IMR-90 (cell line): ENCODE measurements at regions not wholly inside any gene's neighbourhood (a gene's known extent, or its start where the extent isn't known, plus 50 kb on each side); places are given as distances from the start of the nearest gene placed in this dataset.

Source experiments
- ATAC-seq: fragments of 200-7000 bp; cut with Tn5 transposase; 2 replicates; pipeline ENCODE4 v1.9.1; 2020; ENCODE audit warnings: low read depth, mild to moderate bottlenecking, moderate library complexity
- BruUV-seq: library from RNA; stranded (reverse); fragments of 400-500 nt; replicated peaks from 2 replicates; lab custom pipeline; 2021; lab: Mats Ljungman, UMichigan
- CTCF ChIA-PET: fragments of 300-600 bp; formaldehyde crosslinking; extraction: SDS; loops from one replicate; lab custom pipeline; 2021; ENCODE audit warnings: antibody characterized with exemption; lab: Yijun Ruan, JAX
- POLR2A ChIA-PET: fragments of 300-600 bp; sonication (Branson Sonifier 250); formaldehyde crosslinking; loops from one replicate; lab custom pipeline; 2022; ENCODE audit warnings: antibody characterized with exemption; ENCODE audit not compliant: unreplicated experiment; lab: Charles Lee
- DNase-seq: peaks from one replicate; pipeline ENCODE4 v3.0.0; 2013
- H2AFZ ChIP-seq: replicated peaks from 2 replicates; pipeline ENCODE3; 2013; ENCODE audit warnings: low read length, mild to moderate bottlenecking; ENCODE audit not compliant: poor library complexity
- H2AK5ac ChIP-seq: 2 replicates; pipeline ENCODE4 v1.6.1; 2013; ENCODE audit warnings: low read depth, low read length, inconsistent platforms
- H2AK9ac ChIP-seq: replicated peaks from 2 replicates; pipeline ENCODE3; 2013; ENCODE audit warnings: mild to moderate bottlenecking, low read depth, low read length, moderate library complexity; ENCODE audit not compliant: poor library complexity
- H2BK120ac ChIP-seq: 2 replicates; pipeline ENCODE4 v1.6.1; 2013; ENCODE audit warnings: low read depth, low read length, inconsistent platforms
- H2BK15ac ChIP-seq: 3 replicates; pipeline ENCODE4 v1.6.1; 2013; ENCODE audit warnings: low read depth, low read length, inconsistent platforms
- H2BK20ac ChIP-seq: 2 replicates; pipeline ENCODE4 v1.6.1; 2013; ENCODE audit warnings: low read depth, mild to moderate bottlenecking, inconsistent platforms, low read length, moderate library complexity
- H2BK5ac ChIP-seq: 2 replicates; pipeline ENCODE4 v1.6.1; 2013; ENCODE audit warnings: mild to moderate bottlenecking, low read depth, low read length, inconsistent platforms; ENCODE audit not compliant: poor library complexity, severe bottlenecking
- H3K14ac ChIP-seq: replicated peaks from 2 replicates; pipeline ENCODE4 v1.6.1; 2013; ENCODE audit warnings: low read depth, low read length, inconsistent platforms
- H3K18ac ChIP-seq: 2 replicates; pipeline ENCODE4 v1.6.1; 2013; ENCODE audit warnings: low read depth, low read length, control low read depth
- H3K23ac ChIP-seq: 2 replicates; pipeline ENCODE4 v1.6.1; 2013; ENCODE audit warnings: low read depth, low read length, inconsistent platforms
- H3K27ac ChIP-seq: 2 replicates; pipeline ENCODE4 v1.5.1; 2013; ENCODE audit warnings: mild to moderate bottlenecking, control low read depth, low read length; ENCODE audit not compliant: insufficient read depth
- H3K27me3 ChIP-seq: 2 replicates; pipeline ENCODE4 v1.6.1; 2013; ENCODE audit warnings: low read length; ENCODE audit not compliant: control insufficient read depth, insufficient read depth
- H3K36me3 ChIP-seq: 2 replicates; pipeline ENCODE4 v1.6.1; 2013; ENCODE audit warnings: low read length, mixed read lengths; ENCODE audit not compliant: control insufficient read depth, insufficient read depth
- H3K4ac ChIP-seq: 2 replicates; pipeline ENCODE4 v1.6.1; 2013; ENCODE audit warnings: low read depth, low read length, inconsistent platforms
- H3K4me1 ChIP-seq: 2 replicates; pipeline ENCODE4 v1.6.1; 2013; ENCODE audit warnings: low read length, mixed read lengths; ENCODE audit not compliant: control insufficient read depth, insufficient read depth
- H3K4me2 ChIP-seq: 2 replicates; pipeline ENCODE4 v1.6.1; 2013; ENCODE audit warnings: low read depth, mild to moderate bottlenecking, control low read depth, low read length, moderate library complexity
- H3K4me3 ChIP-seq: 2 replicates; pipeline ENCODE4 v1.5.1; 2013; ENCODE audit warnings: low read depth, mild to moderate bottlenecking, control low read depth, low read length, moderate library complexity; ENCODE audit not compliant: insufficient read depth
- H3K56ac ChIP-seq: 2 replicates; pipeline ENCODE4 v1.6.1; 2013; ENCODE audit warnings: low read length, inconsistent platforms; ENCODE audit not compliant: insufficient read depth; ENCODE audit errors: extremely low read depth
- H3K79me1 ChIP-seq, 2 experiments: 2 replicates each; pipeline ENCODE4 v1.6.1; 2013; ENCODE audit warnings: low read length in 2 of 2, inconsistent platforms in 1 of 2, low read depth in 1 of 2
- H3K9ac ChIP-seq: 2 replicates; pipeline ENCODE4 v1.6.1; 2013; ENCODE audit warnings: low read depth, low read length, control low read depth
- H3K9me1 ChIP-seq: 2 replicates; pipeline ENCODE4 v1.6.1; 2013; ENCODE audit warnings: low read length, inconsistent platforms; ENCODE audit not compliant: insufficient read depth
- H3K9me3 ChIP-seq: 2 replicates; pipeline ENCODE4 v1.6.1; 2013; ENCODE audit warnings: low read length; ENCODE audit not compliant: control insufficient read depth, insufficient read depth
- H4K20me1 ChIP-seq: 2 replicates; pipeline ENCODE4 v1.6.1; 2013; ENCODE audit warnings: low read length, inconsistent platforms; ENCODE audit not compliant: insufficient read depth
- H4K5ac ChIP-seq: 2 replicates; pipeline ENCODE4 v1.6.1; 2013; ENCODE audit warnings: mild to moderate bottlenecking, low read depth, low read length, control low read depth
- H4K8ac ChIP-seq, 2 experiments: 2 replicates each; pipeline ENCODE4 v1.6.1; 2013; ENCODE audit warnings: low read depth in 2 of 2, low read length in 2 of 2, control low read depth in 1 of 2, inconsistent platforms in 1 of 2
- H4K91ac ChIP-seq: 2 replicates; pipeline ENCODE4 v1.6.1; 2013; ENCODE audit warnings: low read depth, low read length, inconsistent platforms; ENCODE audit not compliant: insufficient read depth
- BHLHE40 ChIP-seq: fragments of 150-350 bp; IDR thresholded peaks from 2 replicates; pipeline ENCODE4 v1.6.1; 2016; ENCODE audit warnings: mild to moderate bottlenecking, low read depth, low read length
- CEBPB ChIP-seq: IDR thresholded peaks from 2 replicates; pipeline ENCODE4 v1.6.1; 2012; ENCODE audit warnings: low read depth, low read length, improper control_type of control experiment
- CHD1 ChIP-seq: IDR thresholded peaks from 2 replicates; pipeline ENCODE4 v1.6.1; 2012; ENCODE audit warnings: low read depth, low read length, improper control_type of control experiment
- CTCF ChIP-seq: conservative IDR thresholded peaks from 2 replicates; pipeline ENCODE4 v1.5.1; 2012; ENCODE audit warnings: mild to moderate bottlenecking, low read depth, low read length, improper control_type of control experiment
- ELK1 ChIP-seq: fragments of 150-350 bp; IDR thresholded peaks from 2 replicates; pipeline ENCODE4 v1.6.1; 2016; ENCODE audit warnings: low read depth, mild to moderate bottlenecking, low read length, moderate library complexity, borderline replicate concordance
- FOS ChIP-seq: fragments of 150-350 bp; IDR thresholded peaks from 2 replicates; pipeline ENCODE4 v1.6.1; 2016; ENCODE audit warnings: low read depth, low read length
- MAFK ChIP-seq: IDR thresholded peaks from 2 replicates; pipeline ENCODE4 v1.6.1; 2012; ENCODE audit warnings: low read depth, low read length, improper control_type of control experiment
- MAZ ChIP-seq: IDR thresholded peaks from 2 replicates; pipeline ENCODE4 v1.6.1; 2012; ENCODE audit warnings: low read depth, mild to moderate bottlenecking, low read length, improper control_type of control experiment, moderate library complexity, borderline replicate concordance
- MXI1 ChIP-seq: IDR thresholded peaks from 2 replicates; pipeline ENCODE4 v1.6.1; 2012; ENCODE audit warnings: low read depth, mild to moderate bottlenecking, low read length, moderate library complexity, borderline replicate concordance
- NFE2L2 ChIP-seq: fragments of 150-350 bp; IDR thresholded peaks from 2 replicates; pipeline ENCODE4 v1.6.1; 2016; ENCODE audit warnings: low read depth, mild to moderate bottlenecking, low read length
- POLR2A ChIP-seq: IDR thresholded peaks from 2 replicates; pipeline ENCODE4 v1.6.1; 2012; ENCODE audit warnings: mild to moderate bottlenecking, low read depth, low read length
- RAD21 ChIP-seq: IDR thresholded peaks from 2 replicates; pipeline ENCODE4 v1.6.1; 2012; ENCODE audit warnings: low read length, improper control_type of control experiment
- RCOR1 ChIP-seq: IDR thresholded peaks from 2 replicates; pipeline ENCODE4 v1.6.1; 2012; ENCODE audit warnings: mild to moderate bottlenecking, low read length, improper control_type of control experiment; ENCODE audit not compliant: insufficient replicate concordance
- RFX5 ChIP-seq: IDR thresholded peaks from 2 replicates; pipeline ENCODE4 v1.8.0; 2012; ENCODE audit warnings: low read depth, mild to moderate bottlenecking, low read length, moderate library complexity
- SMC3 ChIP-seq: fragments of 150-350 bp; IDR thresholded peaks from 2 replicates; pipeline ENCODE4 v1.6.1; 2016; ENCODE audit warnings: low read depth, mild to moderate bottlenecking, antibody characterized with exemption, low read length, moderate library complexity
- USF2 ChIP-seq: fragments of 150-350 bp; IDR thresholded peaks from 2 replicates; pipeline ENCODE4 v1.6.1; 2017; ENCODE audit warnings: mild to moderate bottlenecking, antibody characterized with exemption, low read length, low read depth
- WGBS, 2 experiments: methylation state at CpG; one replicate each; pipeline versions ENCODE4 v1.1.5 to v1.1.7; 2013; ENCODE audit warnings: missing lambda C conversion rate in 2 of 2; ENCODE audit not compliant: insufficient read length in 1 of 2; ENCODE audit errors: extremely low coverage in 2 of 2; 5-methylcytosine and 5-hydroxymethylcytosine counted together
- dilution Hi-C: fragments of 300-500 bp; cut with HindIII; formaldehyde crosslinking; loops from one replicate; pipeline ENCODE4 v1.14.3; 2018; ENCODE audit warnings: low sequenced_read_pairs; ENCODE audit not compliant: unreplicated experiment
- in situ Hi-C: fragments of 300-500 bp; cut with MboI; formaldehyde crosslinking; loops from 3 replicates; pipeline ENCODE4 v1.14.3; 2019; ENCODE audit warnings: low sequenced_read_pairs, inconsistent platforms, mixed read lengths
- intact Hi-C: fragments of 100-400 bp; cut with micrococcal nuclease; formaldehyde crosslinking; loops from 2 replicates; pipeline ENCODE4 v1.10.0; 2022

GRCh38 chr1:91622616-91623015 is 122.0 kb downstream of the CDC7 start:
- Histone ChIP-seq H4K5ac (no peak overlapping the region), H2BK120ac (no peak overlapping the region), H4K8ac (no peak overlapping the region), H3K23ac (no peak overlapping the region), H3K27me3 (peaks cover 5% of the 10 kb centered on the region; the same call in 1 of the 2 replicates), H3K56ac (no peak overlapping the region), H4K91ac (no peak overlapping the region), H3K18ac (no peak overlapping the region), H2AFZ (no peak overlapping the region), H3K27ac (no peak overlapping the region), H3K4me2 (no peak overlapping the region), H2AK9ac (no peak overlapping the region), H3K14ac (no peak overlapping the region), H4K20me1 (no peaks in the 10 kb centered on the region), H3K9me1 (no peaks in the 10 kb centered on the region), H3K36me3 (no peaks in the 10 kb centered on the region), H3K4me3 (no peak overlapping the region), H3K9me3 (no peaks in the 10 kb centered on the region), H3K79me1 (no peaks in the 10 kb centered on the region), H2BK5ac (no peak overlapping the region), H3K4ac (no peak overlapping the region), H2AK5ac (no peak overlapping the region), H2BK15ac (no peak overlapping the region), H2BK20ac (no peak overlapping the region), H3K9ac (no peak overlapping the region), H3K4me1 (no peaks in the 10 kb centered on the region)
- dilution Hi-C loops, result no loop called here
- POLR2A ChIA-PET, result no interaction called here
- no peak for TF ChIP-seq RFX5
- TF ChIP-seq RAD21, result no peak
- TF ChIP-seq POLR2A, result no peak
- TF ChIP-seq SMC3, result no peak
- TF ChIP-seq ELK1, result no peak
- TF ChIP-seq CEBPB, result no peak
- TF ChIP-seq USF2, result no peak
- no peak for TF ChIP-seq CTCF
- no peak for TF ChIP-seq MAZ
- no peak for TF ChIP-seq MXI1
- no peak for TF ChIP-seq RCOR1
- TF ChIP-seq MAFK, result no peak
- TF ChIP-seq BHLHE40, result no peak
- no peak for TF ChIP-seq NFE2L2
- TF ChIP-seq FOS, result no peak
- no peak for TF ChIP-seq CHD1
- intact Hi-C loops, result no loop called here
- in situ Hi-C loops, result no loop called here
- no TSS peak for BruUV-seq
- DNase-seq (no peak), ATAC-seq (no peak)
- WGBS, 2 experiments, result 67% methylated on average over 2 of the region's 3 CpGs; no CpG with 5 or more reads in 1 of the 2 experiments
- CTCF ChIA-PET, result no interaction called here
